ENCODE measurements at regions not wholly inside any gene's neighbourhood (a gene's known extent, or its start where the extent isn't known, plus 50 kb on each side); places are given as distances from the start of the nearest gene placed in this dataset.

- no peak for DNase-seq
Measured at GRCh38 chr3:148042663-148043445, 633.7 kb downstream of the ZIC1 start.

- no peak for DNase-seq
Measured at GRCh38 chr3:148044151-148044550, 635.0 kb downstream of the ZIC1 start.

GRCh38 chr3:148054999-148055398, 642.7 kb upstream of the AGTR1 start:
- DNase-seq: no peak

GRCh38 chr3:148062590-148062989, 635.1 kb upstream of the AGTR1 start:
- DNase-seq: no peak

GRCh38 chr3:148066802-148067201, 630.9 kb upstream of the AGTR1 start:
- DNase-seq: no peak

GRCh38 chr3:148068466-148068865, 629.2 kb upstream of the AGTR1 start:
- no peak for DNase-seq

- DNase-seq: no peak
Measured at GRCh38 chr3:148070041-148070440, 627.7 kb upstream of the AGTR1 start.

GRCh38 chr3:148073721-148074456, 623.8 kb upstream of the AGTR1 start:
- DNase-seq: no peak

- DNase-seq: no peak
Measured at GRCh38 chr3:148074946-148075345, 622.8 kb upstream of the AGTR1 start.

GRCh38 chr3:148075771-148076716, 621.7 kb upstream of the AGTR1 start:
- no peak for DNase-seq

GRCh38 chr3:148077318-148077923, 620.3 kb upstream of the AGTR1 start:
- DNase-seq: peak; percentile 0

- no peak for DNase-seq
Measured at GRCh38 chr3:148077965-148078364, 619.7 kb upstream of the AGTR1 start.

- DNase-seq: no peak
Measured at GRCh38 chr3:148078658-148079057, 619.0 kb upstream of the AGTR1 start.

- no peak for DNase-seq
Measured at GRCh38 chr3:148079370-148079769, 618.3 kb upstream of the AGTR1 start.

GRCh38 chr3:148081926-148082325, 615.8 kb upstream of the AGTR1 start:
- DNase-seq: no peak

- DNase-seq: no peak
Measured at GRCh38 chr3:148082506-148083280, 615.0 kb upstream of the AGTR1 start.

- no peak for DNase-seq
Measured at GRCh38 chr3:148083526-148084182, 614.0 kb upstream of the AGTR1 start.

- DNase-seq: peak; percentile 0
Measured at GRCh38 chr3:148084931-148085330, 612.8 kb upstream of the AGTR1 start.

GRCh38 chr3:148087601-148088371, 609.9 kb upstream of the AGTR1 start:
- no peak for DNase-seq

- no peak for DNase-seq
Measured at GRCh38 chr3:148089171-148089570, 608.5 kb upstream of the AGTR1 start.

GRCh38 chr3:148090156-148090555, 607.5 kb upstream of the AGTR1 start:
- no peak for DNase-seq
